ENCODE measurements at regions not wholly inside any gene's neighbourhood (a gene's known extent, or its start where the extent isn't known, plus 50 kb on each side); places are given as distances from the start of the nearest gene placed in this dataset.

- Histone ChIP-seq H3K79me2 (ENCODE audit: insufficient read depth, low read length) (no peaks in the 10 kb centered on the region), H3K4me3 (ENCODE audit: low read depth, low read length, poor library complexity, severe bottlenecking) (no peak overlapping the region), H3K27me3 (ENCODE audit: insufficient read depth, low read length) (no peaks in the 10 kb centered on the region), H3K9me3 (ENCODE audit: low read length) (no peaks in the 10 kb centered on the region), H3K9ac (ENCODE audit: low read length) (no peak overlapping the region), H3K4me1 (ENCODE audit: insufficient read depth, low read length, severe bottlenecking) (no peaks in the 10 kb centered on the region), H3F3A (ENCODE audit: insufficient read depth, low read length) (no peaks in the 10 kb centered on the region), H3K4me2 (ENCODE audit: low read length) (no peak overlapping the region), H4K20me1 (ENCODE audit: insufficient read depth, low read length) (no peaks in the 10 kb centered on the region), H3K36me3 (ENCODE audit: insufficient read depth, low read length) (no peaks in the 10 kb centered on the region), H3K9me2 (ENCODE audit: low read depth, low read length) (no peaks in the 10 kb centered on the region), H2AFZ (ENCODE audit: low read length) (no peak overlapping the region), H3K27ac (ENCODE audit: low read depth, low read length, poor library complexity, severe bottlenecking) (no peak overlapping the region)
- no peak for TF ChIP-seq EZH2 (IDR thresholded peaks at IDR 0.05; ENCODE audit: borderline replicate concordance, low read length)
- no peak for TF ChIP-seq CTCF (IDR thresholded peaks at IDR 0.05; ENCODE audit: low read length)
Observed at GRCh38 chr13:74647991-74648390, 513.8 kb upstream of the KLF12 start.

GRCh38 chr13:74647211-74647610, 513.0 kb upstream of the KLF12 start:
- no peaks in the 10 kb centered on the region for H4K20me1 ChIP-seq (ENCODE audit: insufficient read depth, low read length)
- H3F3A ChIP-seq (ENCODE audit: insufficient read depth, low read length) = no peaks in the 10 kb centered on the region
- no peak overlapping the region for H3K27ac ChIP-seq (ENCODE audit: low read depth, low read length, poor library complexity, severe bottlenecking)
- H3K4me3 ChIP-seq (ENCODE audit: low read depth, low read length, poor library complexity, severe bottlenecking) = no peak overlapping the region
- H3K9ac ChIP-seq (ENCODE audit: low read length) = no peak overlapping the region
- no peak for TF ChIP-seq CTCF (IDR thresholded peaks at IDR 0.05; ENCODE audit: low read length)
- no peak for TF ChIP-seq EZH2 (IDR thresholded peaks at IDR 0.05; ENCODE audit: borderline replicate concordance, low read length)
- no peaks in the 10 kb centered on the region for H3K36me3 ChIP-seq (ENCODE audit: insufficient read depth, low read length)
- H3K79me2 ChIP-seq (ENCODE audit: insufficient read depth, low read length) = no peaks in the 10 kb centered on the region
- no peaks in the 10 kb centered on the region for H3K9me3 ChIP-seq (ENCODE audit: low read length)
- H3K4me2 ChIP-seq (ENCODE audit: low read length) = no peak overlapping the region
- H3K9me2 ChIP-seq (ENCODE audit: low read depth, low read length) = no peaks in the 10 kb centered on the region
- H3K4me1 ChIP-seq (ENCODE audit: insufficient read depth, low read length, severe bottlenecking) = no peaks in the 10 kb centered on the region
- no peak overlapping the region for H2AFZ ChIP-seq (ENCODE audit: low read length)
- 0 out of 2 replicates have a peak, but pooled peaks cover 3% of the 10 kb centered on the region for H3K27me3 ChIP-seq (ENCODE audit: insufficient read depth, low read length)

GRCh38 chr13:74646091-74646490, 511.9 kb upstream of the KLF12 start:
- Histone ChIP-seq H4K20me1 (ENCODE audit: insufficient read depth, low read length) (no peaks in the 10 kb centered on the region), H3K4me2 (ENCODE audit: low read length) (no peak overlapping the region), H3K9me2 (ENCODE audit: low read depth, low read length) (no peaks in the 10 kb centered on the region), H3K27me3 (ENCODE audit: insufficient read depth, low read length) (0 out of 2 replicates have a peak, but pooled peaks cover 7% of the 10 kb centered on the region), H3K27ac (ENCODE audit: low read depth, low read length, poor library complexity, severe bottlenecking) (no peak overlapping the region), H3K4me1 (ENCODE audit: insufficient read depth, low read length, severe bottlenecking) (no peaks in the 10 kb centered on the region), H3F3A (ENCODE audit: insufficient read depth, low read length) (no peaks in the 10 kb centered on the region), H2AFZ (ENCODE audit: low read length) (no peak overlapping the region), H3K4me3 (ENCODE audit: low read depth, low read length, poor library complexity, severe bottlenecking) (no peak overlapping the region), H3K9ac (ENCODE audit: low read length) (no peak overlapping the region), H3K36me3 (ENCODE audit: insufficient read depth, low read length) (no peaks in the 10 kb centered on the region), H3K9me3 (ENCODE audit: low read length) (no peaks in the 10 kb centered on the region), H3K79me2 (ENCODE audit: insufficient read depth, low read length) (no peaks in the 10 kb centered on the region)
- no peak for TF ChIP-seq EZH2 (IDR thresholded peaks at IDR 0.05; ENCODE audit: borderline replicate concordance, low read length)
- TF ChIP-seq CTCF (IDR thresholded peaks at IDR 0.05; ENCODE audit: low read length) = no peak

Data from OCI-LY1 (cell line).